ENCODE measurements at regions not wholly inside any gene's neighbourhood (a gene's known extent, or its start where the extent isn't known, plus 50 kb on each side); places are given as distances from the start of the nearest gene placed in this dataset.
"Not testable (repeated sequence)": the region's sequence is repeated elsewhere in the genome, so short reads cannot be mapped to it uniquely, and the experiment has no call there.

GRCh38 chr18:55672574-55673361, 84.8 kb upstream of the TCF4 start:
- H3K36me3 ChIP-seq: no peaks in the 10 kb centered on the region
- H3K27me3 ChIP-seq: no peaks in the 10 kb centered on the region
- H3K4me3 ChIP-seq (replicated peaks in 1 of 3): no peak overlapping the region
- intact Hi-C loops (cut with DNase I): no loop called here
- H3K9me3 ChIP-seq: no peaks in the 10 kb centered on the region
- no peak overlapping the region for H3K27ac ChIP-seq
- H3K4me1 ChIP-seq: no peaks in the 10 kb centered on the region
- 69 to 76% methylated on average over 12 of the region's 12 CpGs for WGBS, 2 donors
- TF ChIP-seq POLR2A (IDR thresholded peaks at IDR 0.05) (no peak), CTCF (IDR thresholded peaks at IDR 0.05) (no peak)
- DNase-seq: no peak

GRCh38 chr18:55665506-55665905, 77.5 kb upstream of the TCF4 start:
- H3K36me3 ChIP-seq: no peaks in the 10 kb centered on the region
- H3K27me3 ChIP-seq: no peaks in the 10 kb centered on the region
- WGBS, 2 donors: 92 to 94% methylated on average over 5 of the region's 5 CpGs
- no peak for TF ChIP-seq CTCF (IDR thresholded peaks at IDR 0.05)
- TF ChIP-seq POLR2A (IDR thresholded peaks at IDR 0.05): no peak
- intact Hi-C loops (cut with DNase I): no loop called here
- no peaks in the 10 kb centered on the region for H3K4me1 ChIP-seq
- DNase-seq: no peak
- H3K9me3 ChIP-seq: no peaks in the 10 kb centered on the region
- H3K27ac ChIP-seq: no peak overlapping the region
- no peak overlapping the region for H3K4me3 ChIP-seq (replicated peaks in 1 of 3)

- H3K4me1 ChIP-seq; intact Hi-C loops (cut with DNase I); H3K27me3 ChIP-seq; DNase-seq; H3K4me3 ChIP-seq (replicated peaks in 1 of 3); H3K27ac ChIP-seq; H3K36me3 ChIP-seq; H3K9me3 ChIP-seq: not testable (repeated sequence)
- WGBS, 2 donors: 97 to 98% methylated on average over 20 to 26 of the region's 45 CpGs
These were observed 76.9 kb upstream of the TCF4 start for GRCh38 chr18:55664758-55665400.

- H3K27ac ChIP-seq: no peak overlapping the region
- DNase-seq: no peak
- no peaks in the 10 kb centered on the region for H3K9me3 ChIP-seq
- no peak overlapping the region for H3K4me3 ChIP-seq (replicated peaks in 1 of 3)
- H3K27me3 ChIP-seq: no peaks in the 10 kb centered on the region
- H3K36me3 ChIP-seq: no peaks in the 10 kb centered on the region
- no peaks in the 10 kb centered on the region for H3K4me1 ChIP-seq
- intact Hi-C loops (cut with DNase I): no loop called here
- no peak for TF ChIP-seq CTCF (IDR thresholded peaks at IDR 0.05)
- 93 to 98% methylated on average over 4 of the region's 4 CpGs for WGBS, 2 donors
These were observed 75.9 kb upstream of the TCF4 start for GRCh38 chr18:55663891-55664290.

- no peaks in the 10 kb centered on the region for H3K36me3 ChIP-seq
- H3K27ac ChIP-seq: no peak overlapping the region
- intact Hi-C loops (cut with DNase I): no loop called here
- no peak for DNase-seq
- H3K9me3 ChIP-seq: no peaks in the 10 kb centered on the region
- no peaks in the 10 kb centered on the region for H3K27me3 ChIP-seq
- H3K4me3 ChIP-seq (replicated peaks in 1 of 3): no peak overlapping the region
- 96 to 97% methylated on average over 2 of the region's 2 CpGs for WGBS, 2 donors
- TF ChIP-seq CTCF (IDR thresholded peaks at IDR 0.05) (no peak), POLR2A (IDR thresholded peaks at IDR 0.05) (no peak)
- H3K4me1 ChIP-seq: no peaks in the 10 kb centered on the region
These were observed 70.6 kb upstream of the TCF4 start for GRCh38 chr18:55658598-55658997.
